LNCaP clone FGC (cell line): ENCODE measurements at regions not wholly inside any gene's neighbourhood (a gene's known extent, or its start where the extent isn't known, plus 50 kb on each side); places are given as distances from the start of the nearest gene placed in this dataset.

Experiments used
- DNase-seq: peaks from one replicate; pipeline ENCODE4 v3.0.0-alpha.2; 2011; ENCODE audit warnings: low read depth
- H3K4me3 ChIP-seq: 2 replicates; pipeline ENCODE4 v1.5.1; 2011; ENCODE audit warnings: mild to moderate bottlenecking, low read depth, low read length, control low read depth
- TF ChIP-seq, protein P1 (sequence below): IDR thresholded peaks from 2 replicates; pipeline ENCODE4 v1.5.1; 2012; ENCODE audit warnings: mild to moderate bottlenecking; ENCODE audit not compliant: control insufficient read depth, insufficient read depth; ENCODE audit errors: extremely low read depth

DNA sequence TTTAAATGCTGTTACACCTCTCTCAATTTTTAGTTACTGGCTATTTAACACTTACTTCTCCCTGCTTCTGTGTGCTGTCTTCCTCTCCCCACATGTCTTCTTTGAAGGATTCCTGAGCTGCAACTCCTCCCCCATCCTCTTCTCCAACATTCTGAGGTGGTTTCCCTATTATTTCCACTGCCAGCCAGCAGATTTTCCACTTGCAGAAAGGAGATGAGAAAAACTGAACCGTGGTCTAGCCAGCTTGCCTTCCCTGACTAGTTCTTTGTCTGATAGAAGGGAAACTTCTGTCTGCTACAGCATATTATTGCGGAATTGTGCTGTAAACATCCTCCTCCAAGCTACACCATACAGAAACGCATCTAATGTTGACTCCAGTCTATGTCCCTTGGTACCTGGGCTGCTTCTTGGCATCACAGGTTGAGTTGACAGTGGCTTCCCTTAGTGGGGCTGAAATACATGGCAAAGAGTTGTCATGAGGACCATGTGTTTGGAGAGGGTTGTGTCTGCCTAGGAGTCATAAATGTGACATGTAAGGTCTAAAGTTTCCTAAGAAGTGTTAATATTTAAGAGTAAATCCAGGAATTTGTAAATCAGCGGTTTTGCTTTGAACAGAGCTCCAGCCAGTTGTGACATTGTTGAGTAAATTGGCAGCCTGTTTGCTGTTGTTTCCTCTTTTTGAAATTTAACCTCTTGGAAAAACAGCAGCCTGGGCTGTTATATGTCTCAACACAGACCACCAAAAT lies 68.3 kb upstream of the RND3 start:
- H3K4me3 ChIP-seq, result no peak overlapping the region
- TF ChIP-seq, protein P1, sequence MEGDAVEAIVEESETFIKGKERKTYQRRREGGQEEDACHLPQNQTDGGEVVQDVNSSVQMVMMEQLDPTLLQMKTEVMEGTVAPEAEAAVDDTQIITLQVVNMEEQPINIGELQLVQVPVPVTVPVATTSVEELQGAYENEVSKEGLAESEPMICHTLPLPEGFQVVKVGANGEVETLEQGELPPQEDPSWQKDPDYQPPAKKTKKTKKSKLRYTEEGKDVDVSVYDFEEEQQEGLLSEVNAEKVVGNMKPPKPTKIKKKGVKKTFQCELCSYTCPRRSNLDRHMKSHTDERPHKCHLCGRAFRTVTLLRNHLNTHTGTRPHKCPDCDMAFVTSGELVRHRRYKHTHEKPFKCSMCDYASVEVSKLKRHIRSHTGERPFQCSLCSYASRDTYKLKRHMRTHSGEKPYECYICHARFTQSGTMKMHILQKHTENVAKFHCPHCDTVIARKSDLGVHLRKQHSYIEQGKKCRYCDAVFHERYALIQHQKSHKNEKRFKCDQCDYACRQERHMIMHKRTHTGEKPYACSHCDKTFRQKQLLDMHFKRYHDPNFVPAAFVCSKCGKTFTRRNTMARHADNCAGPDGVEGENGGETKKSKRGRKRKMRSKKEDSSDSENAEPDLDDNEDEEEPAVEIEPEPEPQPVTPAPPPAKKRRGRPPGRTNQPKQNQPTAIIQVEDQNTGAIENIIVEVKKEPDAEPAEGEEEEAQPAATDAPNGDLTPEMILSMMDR, result no peak

DNA sequence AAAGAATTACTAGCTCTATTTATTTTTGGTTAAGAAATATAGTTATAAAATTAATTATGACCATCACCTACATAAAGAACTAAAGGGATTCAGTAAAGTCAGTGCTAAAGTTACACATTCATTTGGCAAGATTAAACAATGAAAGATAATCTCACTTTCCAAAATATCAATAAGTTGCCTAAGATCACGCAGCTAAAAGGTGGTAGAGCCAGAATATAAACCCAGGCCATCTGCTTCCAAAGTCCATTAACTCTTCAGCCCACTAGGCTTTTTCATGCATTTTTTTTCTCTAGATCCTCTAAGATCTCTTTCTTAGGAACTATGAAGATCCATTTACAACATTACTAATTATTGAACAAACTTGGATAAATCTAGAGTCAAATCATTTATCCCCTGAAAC lies 66.6 kb upstream of the RND3 start:
- H3K4me3 ChIP-seq, result no peak overlapping the region
- DNase-seq, result no peak
- TF ChIP-seq, protein P1, result no peak

More for the DNA sequence above, 68.3 kb upstream of the RND3 start:
- no peak for DNase-seq

DNA sequence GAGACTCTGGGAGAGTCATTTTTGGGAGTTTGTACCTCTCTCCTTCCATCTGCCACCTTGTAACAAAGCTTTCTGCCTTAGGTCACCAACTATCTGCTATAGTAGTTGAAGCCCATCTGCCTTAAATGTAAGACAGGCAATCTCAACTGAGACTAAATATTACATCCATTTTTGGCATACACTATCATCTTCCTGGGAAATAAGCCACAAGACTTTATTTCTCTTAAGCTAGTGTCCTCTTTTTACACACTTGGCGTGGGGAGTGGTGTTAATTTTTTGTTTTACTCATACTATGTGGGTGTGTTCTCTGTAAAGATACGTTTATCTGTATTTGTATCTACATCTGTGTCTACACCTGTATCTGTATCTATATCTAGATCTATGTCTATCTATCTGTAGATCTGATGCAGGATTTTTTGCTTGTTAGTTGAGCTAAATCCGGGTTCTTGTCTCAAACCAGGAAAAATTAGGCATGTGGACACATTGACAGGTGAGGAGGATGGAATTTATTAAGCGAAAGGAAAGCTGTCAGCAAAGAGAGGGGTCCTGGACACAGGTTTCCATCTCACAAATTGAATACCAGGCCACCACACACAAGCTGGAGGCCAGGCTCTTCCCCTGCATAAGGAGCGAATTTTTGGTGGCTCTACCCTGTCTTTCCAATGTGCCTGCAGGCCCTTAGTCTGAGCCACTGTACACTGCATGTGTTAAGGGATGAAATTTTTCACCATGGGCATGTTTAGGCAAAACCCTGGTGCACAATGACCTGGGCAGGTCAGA lies 64.8 kb upstream of the RND3 start:
- no peak for DNase-seq

DNA sequence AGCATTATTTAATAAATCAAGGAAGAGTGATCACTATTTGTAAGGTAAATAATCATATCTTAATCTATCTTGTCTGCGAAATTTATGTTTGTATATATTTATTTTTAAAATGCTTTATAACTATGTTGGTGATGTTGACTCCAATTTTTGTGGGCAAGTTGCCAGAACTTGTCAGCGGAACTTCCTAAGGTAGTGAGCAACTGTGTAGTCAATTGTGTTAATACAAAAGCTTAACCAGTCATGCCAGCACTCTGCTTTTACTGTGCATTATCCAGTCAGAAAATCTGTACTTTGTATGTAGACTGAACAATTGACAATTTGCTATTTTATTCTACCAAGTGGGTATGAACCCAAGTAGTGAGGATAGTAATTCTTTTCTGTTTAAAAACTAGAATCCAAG lies 61.9 kb upstream of the RND3 start:
- H3K4me3 ChIP-seq, result no peak overlapping the region
- no peak for DNase-seq
- TF ChIP-seq, protein P1, result no peak

More for the DNA sequence above, 64.8 kb upstream of the RND3 start:
- TF ChIP-seq, protein P1, result no peak
- no peak overlapping the region for H3K4me3 ChIP-seq

DNA sequence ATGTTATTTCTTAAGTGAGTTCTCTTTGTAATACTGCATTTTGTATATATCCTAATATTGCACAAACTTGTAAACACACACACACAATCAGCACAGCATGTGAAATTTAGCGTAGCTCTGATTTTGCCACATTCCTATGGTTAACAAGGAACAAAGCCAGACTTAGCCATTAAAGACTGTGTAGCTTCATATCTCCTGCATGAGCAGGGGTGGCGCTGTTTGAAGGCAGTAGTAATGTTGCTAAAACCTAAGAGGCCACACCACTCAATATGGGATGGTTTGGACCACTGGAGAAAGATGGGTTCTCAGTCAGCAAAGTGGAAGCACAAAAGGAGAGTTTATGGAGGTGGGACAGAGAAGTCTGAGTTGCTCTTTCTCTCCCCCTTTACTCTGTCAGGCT lies 61.1 kb upstream of the RND3 start:
- no peak overlapping the region for H3K4me3 ChIP-seq
- DNase-seq, result no peak
- TF ChIP-seq, protein P1, result peak; percentile 44

DNA sequence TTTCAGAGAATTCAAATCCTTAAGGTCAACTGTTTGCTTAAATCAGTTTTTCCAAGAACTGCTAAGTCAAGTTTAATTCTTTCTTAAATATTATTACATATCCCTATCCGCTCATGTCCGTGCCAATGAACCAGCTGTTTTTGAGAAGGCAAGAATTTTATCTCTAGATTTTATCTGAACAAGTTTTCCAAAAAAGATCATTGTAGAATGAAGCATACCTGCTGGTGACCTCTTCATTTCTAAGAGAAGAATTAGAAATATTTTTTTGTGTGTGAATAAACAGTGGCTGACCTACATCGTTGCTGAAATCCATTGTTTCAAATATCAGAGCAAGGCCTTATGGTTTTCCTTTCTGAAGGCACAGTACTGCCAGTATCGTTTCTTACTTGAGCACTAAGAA lies 58.4 kb upstream of the RND3 start:
- no peak for DNase-seq
- no peak overlapping the region for H3K4me3 ChIP-seq
- TF ChIP-seq, protein P1, result no peak
